ENCODE measurements at regions not wholly inside any gene's neighbourhood (a gene's known extent, or its start where the extent isn't known, plus 50 kb on each side); places are given as distances from the start of the nearest gene placed in this dataset.

- ChIA-PET CTCF (no interaction called here), POLR2A (interaction anchor here (0.6 kb wide), 1 partner anchor 9 kb away, joined by 4 read pairs; no protein-coding TSS in a partner anchor)
- H3K4me3 Mint-ChIP-seq (ENCODE audit: unreplicated experiment): no peak overlapping the region
- intact Hi-C loops (cut with micrococcal nuclease): no loop called here
- no peaks in the 10 kb centered on the region for H3K36me3 Mint-ChIP-seq (ENCODE audit: insufficient read depth, unreplicated experiment)
- BruUV-seq (replicated peaks): no TSS peak
- TF ChIP-seq, protein P1, sequence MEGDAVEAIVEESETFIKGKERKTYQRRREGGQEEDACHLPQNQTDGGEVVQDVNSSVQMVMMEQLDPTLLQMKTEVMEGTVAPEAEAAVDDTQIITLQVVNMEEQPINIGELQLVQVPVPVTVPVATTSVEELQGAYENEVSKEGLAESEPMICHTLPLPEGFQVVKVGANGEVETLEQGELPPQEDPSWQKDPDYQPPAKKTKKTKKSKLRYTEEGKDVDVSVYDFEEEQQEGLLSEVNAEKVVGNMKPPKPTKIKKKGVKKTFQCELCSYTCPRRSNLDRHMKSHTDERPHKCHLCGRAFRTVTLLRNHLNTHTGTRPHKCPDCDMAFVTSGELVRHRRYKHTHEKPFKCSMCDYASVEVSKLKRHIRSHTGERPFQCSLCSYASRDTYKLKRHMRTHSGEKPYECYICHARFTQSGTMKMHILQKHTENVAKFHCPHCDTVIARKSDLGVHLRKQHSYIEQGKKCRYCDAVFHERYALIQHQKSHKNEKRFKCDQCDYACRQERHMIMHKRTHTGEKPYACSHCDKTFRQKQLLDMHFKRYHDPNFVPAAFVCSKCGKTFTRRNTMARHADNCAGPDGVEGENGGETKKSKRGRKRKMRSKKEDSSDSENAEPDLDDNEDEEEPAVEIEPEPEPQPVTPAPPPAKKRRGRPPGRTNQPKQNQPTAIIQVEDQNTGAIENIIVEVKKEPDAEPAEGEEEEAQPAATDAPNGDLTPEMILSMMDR (IDR thresholded peaks at IDR 0.05; ENCODE audit: unreplicated experiment): no peak
- H3K9me3 Mint-ChIP-seq (ENCODE audit: unreplicated experiment): no peaks in the 10 kb centered on the region
- no peak overlapping the region for H3K27ac Mint-ChIP-seq (ENCODE audit: low read depth, unreplicated experiment)
- DNase-seq (ENCODE audit: unreplicated experiment): no peak
- peaks cover 36% of the 10 kb centered on the region for H3K27me3 Mint-ChIP-seq (ENCODE audit: insufficient read depth, unreplicated experiment)
- no peaks in the 10 kb centered on the region for H3K4me1 Mint-ChIP-seq (ENCODE audit: insufficient read depth, unreplicated experiment)
Observed at GRCh38 chr4:24666816-24667477, 82.6 kb upstream of the DHX15 start.

DNA sequence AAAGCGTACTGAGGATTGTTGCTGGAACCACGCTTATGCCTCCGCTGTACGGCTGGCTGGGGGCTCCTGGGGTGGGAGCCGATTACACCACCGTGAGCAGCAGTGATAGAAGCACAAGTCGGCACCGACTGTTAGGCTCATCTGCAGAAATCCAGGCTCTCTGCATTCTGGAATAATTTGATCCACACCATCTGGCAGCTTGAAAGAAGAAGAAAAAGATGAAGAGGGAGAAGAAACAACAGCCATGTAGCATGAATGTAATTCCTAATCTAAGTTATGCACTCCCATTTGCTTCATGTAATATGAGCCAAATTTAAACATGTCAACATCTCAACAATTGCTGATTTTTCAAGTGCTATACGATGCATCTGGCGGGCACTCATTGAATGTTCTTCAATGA lies 84.6 kb upstream of the DHX15 start:
- Mint-ChIP-seq H3K9me3 (ENCODE audit: unreplicated experiment) (no peaks in the 10 kb centered on the region), H3K27me3 (ENCODE audit: insufficient read depth, unreplicated experiment) (peaks cover 24% of the 10 kb centered on the region), H3K4me3 (ENCODE audit: unreplicated experiment) (no peak overlapping the region), H3K4me1 (ENCODE audit: insufficient read depth, unreplicated experiment) (no peaks in the 10 kb centered on the region), H3K27ac (ENCODE audit: low read depth, unreplicated experiment) (no peak overlapping the region), H3K36me3 (ENCODE audit: insufficient read depth, unreplicated experiment) (no peaks in the 10 kb centered on the region)
- CTCF ChIA-PET: no interaction called here
- POLR2A ChIA-PET: no interaction called here
- intact Hi-C loops (cut with micrococcal nuclease): no loop called here
- no TSS peak for BruUV-seq (replicated peaks)
- DNase-seq (ENCODE audit: unreplicated experiment): no peak
- TF ChIP-seq, protein P1 (IDR thresholded peaks at IDR 0.05; ENCODE audit: unreplicated experiment): no peak

DNA sequence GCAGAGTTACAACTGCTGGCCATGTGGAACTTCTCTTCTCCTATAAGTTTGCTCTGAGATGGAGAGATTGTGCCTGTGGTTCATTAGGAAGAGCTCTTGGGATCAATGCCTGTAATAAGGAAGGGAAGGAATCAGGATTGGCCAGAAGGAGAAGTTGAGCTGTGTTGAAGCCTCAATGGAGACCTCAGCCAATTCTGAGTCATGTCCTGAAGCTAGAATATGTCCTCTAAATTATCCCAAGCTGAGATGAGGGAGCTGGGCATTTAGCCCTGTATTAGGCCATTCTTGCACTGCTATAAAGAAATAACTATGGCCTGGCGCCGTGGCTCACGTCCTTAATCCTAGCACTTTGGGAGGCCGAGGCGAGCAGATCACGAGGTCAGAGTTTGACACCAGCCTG lies 85.4 kb upstream of the DHX15 start:
- peaks cover 23% of the 10 kb centered on the region for H3K27me3 Mint-ChIP-seq (ENCODE audit: insufficient read depth, unreplicated experiment)
- no TSS peak for BruUV-seq (replicated peaks)
- H3K4me3 Mint-ChIP-seq (ENCODE audit: unreplicated experiment): no peak overlapping the region
- ChIA-PET POLR2A (no interaction called here), CTCF (interaction anchor here (0.6 kb wide), 1 partner anchor 207 kb away, joined by 4 read pairs; no protein-coding TSS in a partner anchor)
- no peak for DNase-seq (ENCODE audit: unreplicated experiment)
- H3K27ac Mint-ChIP-seq (ENCODE audit: low read depth, unreplicated experiment): no peak overlapping the region
- no peaks in the 10 kb centered on the region for H3K36me3 Mint-ChIP-seq (ENCODE audit: insufficient read depth, unreplicated experiment)
- H3K4me1 Mint-ChIP-seq (ENCODE audit: insufficient read depth, unreplicated experiment): no peaks in the 10 kb centered on the region
- intact Hi-C loops (cut with micrococcal nuclease): no loop called here
- TF ChIP-seq, protein P1 (IDR thresholded peaks at IDR 0.05; ENCODE audit: unreplicated experiment): no peak
- no peaks in the 10 kb centered on the region for H3K9me3 Mint-ChIP-seq (ENCODE audit: unreplicated experiment)

GRCh38 chr4:24671849-24672248 lies 87.5 kb upstream of the DHX15 start:
- ChIA-PET CTCF (no interaction called here), POLR2A (no interaction called here)
- no TSS peak for BruUV-seq (replicated peaks)
- H3K4me3 Mint-ChIP-seq (ENCODE audit: unreplicated experiment): no peak overlapping the region
- H3K27me3 Mint-ChIP-seq (ENCODE audit: insufficient read depth, unreplicated experiment): peaks cover 6% of the 10 kb centered on the region
- DNase-seq (ENCODE audit: unreplicated experiment): no peak
- no peaks in the 10 kb centered on the region for H3K4me1 Mint-ChIP-seq (ENCODE audit: insufficient read depth, unreplicated experiment)
- no peaks in the 10 kb centered on the region for H3K9me3 Mint-ChIP-seq (ENCODE audit: unreplicated experiment)
- TF ChIP-seq, protein P1 (IDR thresholded peaks at IDR 0.05; ENCODE audit: unreplicated experiment): no peak
- no peaks in the 10 kb centered on the region for H3K36me3 Mint-ChIP-seq (ENCODE audit: insufficient read depth, unreplicated experiment)
- no peak overlapping the region for H3K27ac Mint-ChIP-seq (ENCODE audit: low read depth, unreplicated experiment)
- intact Hi-C loops (cut with micrococcal nuclease): no loop called here
